GM12878 (cell line): ENCODE measurements at regions not wholly inside any gene's neighbourhood (a gene's known extent, or its start where the extent isn't known, plus 50 kb on each side); places are given as distances from the start of the nearest gene placed in this dataset.

Experiments used
- ATAC-seq: fragments of 200-7000 bp; cut with Tn5 transposase; 3 replicates; pipeline ENCODE4 v1.9.1; 2020; ENCODE audit warnings: mild to moderate bottlenecking, moderate library complexity
- BruUV-seq: library from RNA; stranded (reverse); fragments of 400-500 nt; replicated peaks from 2 replicates; lab custom pipeline; 2021; lab: Mats Ljungman, UMichigan
- CTCF ChIA-PET: fragments of 300-600 bp; sonication (Branson Sonifier 250); formaldehyde crosslinking; extraction: SDS; loops from one replicate; lab custom pipeline; 2021; ENCODE audit warnings: inconsistent platforms; lab: Yijun Ruan, JAX
- POLR2A ChIA-PET: fragments of 350-600 bp; formaldehyde crosslinking; extraction: SDS; loops from one replicate; lab custom pipeline; 2021; ENCODE audit warnings: inconsistent platforms; lab: Charles Lee
- RAD21 ChIA-PET: fragments of 300-600 bp; sonication (Branson Sonifier 250); formaldehyde crosslinking; loops from one replicate; lab custom pipeline; 2023; ENCODE audit warnings: antibody characterized with exemption; ENCODE audit not compliant: unreplicated experiment; lab: Charles Lee
- SMC1A ChIA-PET: fragments of 300-600 bp; sonication (Branson Sonifier 250); formaldehyde crosslinking; loops from one replicate; lab custom pipeline; 2023; ENCODE audit not compliant: unreplicated experiment, uncharacterized antibody; lab: Charles Lee
- DNase-seq: peaks from one replicate; pipeline ENCODE4 v3.0.0-alpha.2; 2011; ENCODE audit warnings: low read depth, low spot score
- FAIRE-seq: peaks from 3 replicates; lab custom pipeline; 2011; peaks lifted over from hg19 to GRCh38; lab: Jason Lieb, UNC
- H2AFZ ChIP-seq: 2 replicates; pipeline ENCODE4 v1.6.0; 2011; ENCODE audit warnings: low read depth, low read length, control low read depth; ENCODE audit not compliant: control insufficient read depth
- H3K27ac ChIP-seq: 2 replicates; pipeline ENCODE4 v1.5.1; 2011; ENCODE audit warnings: control low read depth; ENCODE audit not compliant: control insufficient read depth, insufficient read depth
- H3K27me3 ChIP-seq, 2 experiments: replicated peaks in 1 of 2; 2 replicates each; pipeline versions ENCODE4 v1.6.0 to v1.6.1; 2011; ENCODE audit warnings: low read length in 1 of 2; ENCODE audit not compliant: control insufficient read depth in 2 of 2, insufficient read depth in 2 of 2
- H3K36me3 ChIP-seq, 2 experiments: 2 replicates each; pipeline ENCODE4 v1.5.1; 2011; ENCODE audit warnings: low read length in 1 of 2; ENCODE audit not compliant: control insufficient read depth in 2 of 2, insufficient read depth in 2 of 2
- H3K4me1 ChIP-seq: 2 replicates; pipeline ENCODE4 v1.6.1; 2011; ENCODE audit warnings: mild to moderate bottlenecking, low read length, moderate library complexity, mixed read lengths; ENCODE audit not compliant: control insufficient read depth, insufficient read depth
- H3K4me2 ChIP-seq: 2 replicates; pipeline ENCODE4 v1.6.0; 2011; ENCODE audit warnings: control low read depth; ENCODE audit not compliant: control insufficient read depth, insufficient read depth
- H3K4me3 ChIP-seq: fragments of 200-600 bp; sonication (generic); 2 replicates; pipeline ENCODE4 v1.5.1; 2016
- H3K79me2 ChIP-seq: 2 replicates; pipeline ENCODE4 v1.6.0; 2011; ENCODE audit warnings: low read length; ENCODE audit not compliant: control insufficient read depth, insufficient read depth
- H3K9ac ChIP-seq: 2 replicates; pipeline ENCODE4 v1.8.0; 2011; ENCODE audit warnings: low read length, control low read depth, mixed read lengths; ENCODE audit not compliant: control insufficient read depth, insufficient read depth
- H3K9me3 ChIP-seq: replicated peaks from 3 replicates; pipeline ENCODE4 v1.5.1; 2011; ENCODE audit warnings: mild to moderate bottlenecking, low read length; ENCODE audit not compliant: control insufficient read depth, insufficient read depth
- H4K20me1 ChIP-seq: 2 replicates; pipeline ENCODE4 v1.6.0; 2011; ENCODE audit not compliant: control insufficient read depth, insufficient read depth
- CBFB ChIP-seq: IDR thresholded peaks from 2 replicates; pipeline ENCODE4 v1.6.1; 2016; ENCODE audit warnings: antibody characterized with exemption, low read depth
- CEBPB ChIP-seq, 2 experiments: fragments of 150-350 bp in 1 of 2; IDR thresholded peaks; 2 replicates each; pipeline ENCODE4 v1.6.1; 2012 to 2014; ENCODE audit warnings: low read depth in 2 of 2, low read length in 2 of 2, borderline replicate concordance in 1 of 2, inconsistent platforms in 1 of 2
- EED ChIP-seq: sonication (generic); IDR thresholded peaks from 2 replicates; pipeline ENCODE4 v1.6.1; 2016; ENCODE audit warnings: antibody characterized with exemption, low read depth
- EP300 ChIP-seq, 2 experiments: fragments of 150-350 bp in 1 of 2; IDR thresholded peaks; 2 replicates each; pipeline ENCODE4 v1.6.1; 2011 to 2012; ENCODE audit warnings: low read depth in 2 of 2, low read length in 2 of 2, borderline replicate concordance in 1 of 2, improper control_type of control experiment in 1 of 2, inconsistent platforms in 1 of 2; ENCODE audit not compliant: control insufficient read depth in 1 of 2
- ETV6 ChIP-seq, 2 experiments: fragments of 450-650 bp in 1 of 2; IDR thresholded peaks in 1 of 2; conservative IDR thresholded peaks in 1 of 2; 2 replicates each; pipeline ENCODE4 v1.6.1; 2014; ENCODE audit warnings: antibody characterized with exemption in 1 of 2, borderline replicate concordance in 1 of 2, low read depth in 1 of 2, mild to moderate bottlenecking in 1 of 2, moderate library complexity in 1 of 2
- IKZF1 ChIP-seq: fragments of 450-650 bp; conservative IDR thresholded peaks from 2 replicates; pipeline ENCODE4 v1.6.1; 2017; ENCODE audit warnings: antibody characterized with exemption, mild to moderate bottlenecking
- IKZF2 ChIP-seq, 2 experiments: fragments of 450-650 bp; IDR thresholded peaks; 2 replicates each; pipeline ENCODE4 v1.6.1; 2017; ENCODE audit warnings: mild to moderate bottlenecking in 2 of 2, moderate library complexity in 2 of 2
- NFIC ChIP-seq: IDR thresholded peaks from 2 replicates; pipeline ENCODE4 v1.6.1; 2012; ENCODE audit warnings: low read depth, mild to moderate bottlenecking, inconsistent platforms, low read length, moderate library complexity
- TAF1 ChIP-seq: IDR thresholded peaks from 2 replicates; pipeline ENCODE4 v1.6.1; 2011; ENCODE audit warnings: mild to moderate bottlenecking, low read depth, low read length, borderline replicate concordance
- ZBED1 ChIP-seq: IDR thresholded peaks from 2 replicates; pipeline ENCODE4 v1.6.1; 2016; ENCODE audit warnings: borderline replicate concordance
- ZNF24 ChIP-seq: fragments of 450-650 bp; IDR thresholded peaks from 2 replicates; pipeline ENCODE4 v1.6.1; 2017; ENCODE audit warnings: antibody characterized with exemption, mild to moderate bottlenecking
- WGBS: methylation state at CpG from one replicate; pipeline ENCODE4 v1.1.6; 2016; ENCODE audit warnings: low lambda C conversion rate; ENCODE audit not compliant: insufficient replicate concordance, insufficient coverage; ENCODE audit errors: missing lambda C conversion rate; 5-methylcytosine and 5-hydroxymethylcytosine counted together
- in situ Hi-C: fragments of 300-500 bp; cut with MboI; formaldehyde crosslinking; loops from 9 replicates; pipeline ENCODE4 v1.14.3; 2018; ENCODE audit warnings: mixed read lengths
- intact Hi-C: fragments of 100-400 bp; cut with micrococcal nuclease; formaldehyde crosslinking; loops from one replicate; pipeline ENCODE4 v1.14.2; 2022; ENCODE audit not compliant: unreplicated experiment
- TF ChIP-seq, protein P1 (sequence below): fragments of 450-650 bp; IDR thresholded peaks from 2 replicates; pipeline ENCODE4 v1.6.1; 2016; ENCODE audit warnings: mild to moderate bottlenecking

DNA sequence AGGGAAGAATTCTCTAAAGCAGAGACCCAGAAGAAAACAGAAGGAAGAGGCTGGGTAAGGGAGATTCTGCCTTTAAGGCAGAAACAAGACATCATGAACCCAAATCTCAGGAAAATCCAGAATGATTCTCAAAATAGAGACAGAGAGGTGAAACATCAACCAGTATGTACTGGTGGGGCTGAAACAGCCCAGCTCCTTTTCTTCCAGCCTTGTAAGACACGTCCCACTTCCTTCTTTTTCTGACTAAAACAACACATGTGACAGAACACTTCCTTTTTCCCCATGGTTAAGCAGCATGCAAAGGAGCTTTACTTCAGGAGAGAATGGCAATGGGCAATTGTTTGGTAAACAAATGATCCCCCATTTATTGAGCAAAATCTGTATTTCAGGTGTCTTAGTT is 230.8 kb upstream of the NR4A3 start (continued):
- TF ChIP-seq, protein P1, sequence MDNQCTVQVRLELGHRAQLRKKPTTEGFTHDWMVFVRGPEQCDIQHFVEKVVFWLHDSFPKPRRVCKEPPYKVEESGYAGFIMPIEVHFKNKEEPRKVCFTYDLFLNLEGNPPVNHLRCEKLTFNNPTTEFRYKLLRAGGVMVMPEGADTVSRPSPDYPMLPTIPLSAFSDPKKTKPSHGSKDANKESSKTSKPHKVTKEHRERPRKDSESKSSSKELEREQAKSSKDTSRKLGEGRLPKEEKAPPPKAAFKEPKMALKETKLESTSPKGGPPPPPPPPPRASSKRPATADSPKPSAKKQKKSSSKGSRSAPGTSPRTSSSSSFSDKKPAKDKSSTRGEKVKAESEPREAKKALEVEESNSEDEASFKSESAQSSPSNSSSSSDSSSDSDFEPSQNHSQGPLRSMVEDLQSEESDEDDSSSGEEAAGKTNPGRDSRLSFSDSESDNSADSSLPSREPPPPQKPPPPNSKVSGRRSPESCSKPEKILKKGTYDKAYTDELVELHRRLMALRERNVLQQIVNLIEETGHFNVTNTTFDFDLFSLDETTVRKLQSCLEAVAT: no peak
- TF ChIP-seq IKZF2 (IDR thresholded peaks at IDR 0.05) (peak; percentile 48 to 69; a peak in 2 of 4 replicates), ZBED1 (no peak), IKZF1 (peak; percentile 57; the same call in 1 of the 2 replicates), ETV6 (conservative IDR thresholded peaks at IDR 0.05 in 1 of 2, IDR thresholded peaks at IDR 0.05 in 1 of 2; ENCODE audit: borderline replicate concordance in 1 of 2, low read depth in 1 of 2) (peak in 1 of 2 experiments; percentile 51; a peak in 1 of 4 replicates), EED (peak; percentile 54; the same call in 1 of the 2 replicates), EP300 (IDR thresholded peaks at IDR 0.05; ENCODE audit: borderline replicate concordance in 1 of 2, control insufficient read depth in 1 of 2, low read depth in 2 of 2, low read length in 2 of 2) (peak in 1 of 2 experiments; percentile 25; a peak in 1 of 4 replicates)

DNA sequence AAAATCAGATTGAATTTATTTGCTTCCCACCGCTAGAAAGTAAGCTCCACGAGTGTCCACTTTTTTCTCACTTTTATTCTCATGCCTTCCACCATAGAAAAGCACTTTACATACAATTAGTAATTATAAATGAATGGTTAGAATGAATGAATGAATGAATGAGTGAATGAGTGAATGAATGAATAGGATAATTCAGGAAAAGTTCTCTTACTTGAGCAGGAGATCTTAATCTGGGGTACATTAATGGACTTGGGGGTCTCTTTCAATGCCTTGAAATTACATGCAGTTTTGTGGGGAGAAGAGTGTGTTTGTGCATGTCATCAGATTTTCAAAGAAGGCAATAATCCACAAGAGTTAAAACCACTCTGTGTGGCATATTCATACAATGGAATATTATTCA is 229.9 kb upstream of the NR4A3 start:
- in situ Hi-C loops (no loop called here), intact Hi-C loops (loop anchor here (2.0 to 5.0 kb wide), 4 partner anchors 41 to 231 kb away; partner anchors contain the start of gene NR4A3)
- H3K9ac ChIP-seq: no peak overlapping the region
- FAIRE-seq (no peak), DNase-seq (no peak), ATAC-seq (no peak)
- H3K27me3 ChIP-seq: no peaks in the 10 kb centered on the region
- H2AFZ ChIP-seq: no peak overlapping the region
- no peak overlapping the region for H3K4me3 ChIP-seq
- 100% methylated on average over 2 of the region's 2 CpGs for WGBS
- TF ChIP-seq TAF1 (no peak), CEBPB (IDR thresholded peaks at IDR 0.05; ENCODE audit: borderline replicate concordance in 1 of 2, low read depth in 2 of 2, low read length in 2 of 2) (no peak), ZNF24 (peak; percentile 96), CBFB (no peak), NFIC (no peak)
- ChIA-PET CTCF (no interaction called here), POLR2A (no interaction called here), RAD21 (interaction anchor here (1.6 kb wide), 1 partner anchor 70 kb away, joined by 3 read pairs; no protein-coding TSS in a partner anchor), SMC1A (interaction anchor here (0.9 to 2.5 kb wide), 2 partner anchors 28 to 256 kb away, joined by 3 to 13 read pairs; no protein-coding TSS in a partner anchor)
- H3K9me3 ChIP-seq: no peaks in the 10 kb centered on the region
- H3K27ac ChIP-seq: no peak overlapping the region
- no TSS peak for BruUV-seq
- H3K4me1 ChIP-seq: peaks cover 13% of the 10 kb centered on the region; the same call in 1 of the 2 replicates
- H3K4me2 ChIP-seq: no peak overlapping the region
- no peaks in the 10 kb centered on the region for H4K20me1 ChIP-seq
- H3K36me3 ChIP-seq: no peaks in the 10 kb centered on the region
- no peaks in the 10 kb centered on the region for H3K79me2 ChIP-seq
